HG03159 (cell line): ENCODE measurements at regions not wholly inside any gene's neighbourhood (a gene's known extent, or its start where the extent isn't known, plus 50 kb on each side); places are given as distances from the start of the nearest gene placed in this dataset.
"Not testable (repeated sequence)": the region's sequence is repeated elsewhere in the genome, so short reads cannot be mapped to it uniquely, and the experiment has no call there.

Experiments used
- ATAC-seq: cut with Tn5 transposase; IDR thresholded peaks from one replicate; pipeline ENCODE4 v1.9.1; 2021; ENCODE audit warnings: mild to moderate bottlenecking, moderate library complexity; ENCODE audit not compliant: unreplicated experiment

DNA sequence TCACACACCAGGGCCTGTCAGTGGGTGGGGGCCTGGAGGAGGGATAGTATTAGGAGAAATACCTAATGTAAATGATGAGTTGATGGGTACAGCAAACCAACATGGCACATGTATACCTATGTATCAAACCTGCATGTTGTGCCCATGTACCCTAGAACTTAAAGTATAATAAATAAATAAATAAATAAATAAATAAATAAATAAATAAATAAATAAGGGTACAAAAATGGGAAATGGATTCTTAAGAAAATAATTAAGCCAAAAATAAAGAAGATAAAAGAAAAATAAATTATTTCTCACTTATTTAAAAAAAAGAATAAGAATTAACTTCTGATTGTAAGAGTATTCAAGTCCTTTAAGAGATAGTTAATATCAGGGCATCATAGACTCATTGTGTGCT is 117.3 kb upstream of the API5 start:
- not testable (repeated sequence) for ATAC-seq

DNA sequence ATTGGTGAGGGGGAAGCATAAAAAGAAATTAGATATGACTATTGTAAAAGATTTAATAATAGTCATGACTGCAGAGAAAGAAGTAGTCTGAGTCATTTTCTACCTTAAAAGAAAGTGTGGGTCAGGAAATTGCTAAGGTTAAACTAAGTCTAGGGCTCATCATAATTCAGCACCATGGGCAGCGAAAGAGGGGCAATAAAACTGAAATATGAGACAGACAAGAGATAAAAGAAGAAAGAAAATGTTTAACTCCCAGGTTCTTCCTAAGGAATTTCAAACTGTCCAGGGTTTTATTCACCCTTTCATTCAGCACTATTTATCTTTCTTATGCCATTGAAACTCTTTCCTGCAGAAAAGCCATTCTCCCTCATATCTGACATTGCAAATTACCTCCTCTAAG is 114.4 kb upstream of the API5 start:
- no peak for ATAC-seq

DNA sequence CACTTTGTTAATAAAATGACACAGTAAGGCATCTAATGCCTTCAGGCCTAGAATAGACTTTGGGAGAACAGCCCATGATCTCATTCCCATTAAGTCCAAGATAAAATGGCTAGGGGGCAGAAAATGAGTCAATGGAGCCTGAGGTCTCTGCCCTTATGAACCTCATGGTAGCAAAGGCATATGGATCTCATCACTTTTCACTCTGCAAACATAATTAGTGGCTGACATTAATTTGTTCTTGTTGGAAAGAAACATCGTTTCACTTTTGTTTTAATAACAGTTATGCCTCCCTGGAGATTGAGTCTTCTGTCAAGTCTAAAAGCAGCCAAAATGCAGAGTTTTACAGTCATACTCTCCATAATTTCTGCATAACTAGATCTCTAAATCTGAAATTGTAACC is 111.8 kb upstream of the API5 start:
- ATAC-seq: no peak

DNA sequence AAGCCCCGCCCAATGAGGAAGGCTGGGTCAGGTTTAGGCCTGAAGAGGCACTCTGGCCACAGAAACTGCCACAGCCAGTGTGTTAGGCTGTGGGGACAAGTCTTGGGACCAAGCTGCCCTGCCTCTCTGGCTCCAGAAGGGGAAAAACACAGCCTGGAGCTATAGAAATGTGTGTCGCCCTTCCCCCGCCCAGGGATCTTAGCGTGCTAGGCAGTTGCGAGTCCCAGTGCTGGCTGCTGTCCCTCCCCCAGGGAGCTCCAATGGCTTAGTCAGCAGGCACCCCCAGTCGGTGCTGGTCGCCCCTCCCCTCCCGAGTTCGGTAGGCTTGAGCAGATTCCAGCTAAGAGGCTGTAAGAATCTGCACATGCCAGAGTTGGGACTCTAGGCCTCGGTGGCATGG is 99.5 kb upstream of the API5 start:
- ATAC-seq: no peak

DNA sequence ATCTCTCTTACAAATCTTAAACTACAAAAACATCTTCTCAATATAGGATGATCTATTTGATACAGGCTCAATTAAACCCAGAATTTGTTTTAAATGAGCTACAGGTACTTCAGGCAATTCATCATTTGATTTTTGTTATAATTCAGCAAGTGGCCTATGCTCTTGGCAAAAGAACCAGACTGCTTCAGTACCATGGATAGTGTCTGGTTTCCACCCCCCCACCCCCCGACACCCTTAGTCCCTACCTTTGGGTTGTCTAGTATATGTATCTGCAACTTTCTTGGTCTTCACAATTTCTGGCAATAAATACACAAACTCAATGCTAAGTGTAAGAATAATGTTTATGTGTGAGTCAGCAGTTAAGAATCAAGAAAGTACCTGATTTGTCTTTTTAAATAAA is 97.3 kb upstream of the API5 start:
- ATAC-seq: no peak

DNA sequence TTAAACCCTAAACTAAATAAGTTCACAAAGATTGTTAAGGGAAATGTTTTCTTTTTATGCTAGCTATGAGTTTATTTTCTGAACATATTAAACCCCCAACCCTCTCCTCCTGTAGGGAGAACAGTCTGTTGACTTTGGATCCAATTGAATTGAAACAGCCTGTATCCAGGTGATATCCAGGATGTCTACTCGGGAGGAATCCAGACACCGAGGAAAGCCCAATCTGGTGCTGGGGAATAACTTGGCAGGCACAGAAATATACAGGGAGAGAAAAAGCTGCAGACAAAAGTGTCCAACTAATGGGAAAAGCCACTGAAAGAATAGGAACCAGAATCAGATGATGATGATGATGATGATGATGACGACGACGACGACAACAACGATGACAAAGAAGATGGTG is 93.9 kb upstream of the API5 start:
- no peak for ATAC-seq

DNA sequence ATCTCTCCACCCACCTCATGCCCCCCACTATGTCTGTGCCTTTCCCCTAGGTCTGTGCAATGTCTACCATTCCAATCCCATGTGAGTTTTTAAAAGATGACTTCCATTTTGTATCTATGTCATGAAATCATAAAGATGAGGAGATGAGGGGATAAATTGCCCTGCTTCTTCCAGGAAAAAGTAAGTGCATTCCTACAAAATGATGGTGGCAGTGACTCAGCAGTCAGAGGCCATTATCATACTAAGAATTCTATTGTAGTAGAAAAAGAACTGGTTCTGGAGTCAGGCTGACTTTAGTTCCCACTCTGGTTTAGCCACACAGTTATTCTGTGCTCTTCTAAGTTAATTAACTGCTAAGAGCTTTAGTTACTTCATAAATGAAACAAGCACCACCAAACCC is 89.6 kb upstream of the API5 start:
- ATAC-seq: no peak

DNA sequence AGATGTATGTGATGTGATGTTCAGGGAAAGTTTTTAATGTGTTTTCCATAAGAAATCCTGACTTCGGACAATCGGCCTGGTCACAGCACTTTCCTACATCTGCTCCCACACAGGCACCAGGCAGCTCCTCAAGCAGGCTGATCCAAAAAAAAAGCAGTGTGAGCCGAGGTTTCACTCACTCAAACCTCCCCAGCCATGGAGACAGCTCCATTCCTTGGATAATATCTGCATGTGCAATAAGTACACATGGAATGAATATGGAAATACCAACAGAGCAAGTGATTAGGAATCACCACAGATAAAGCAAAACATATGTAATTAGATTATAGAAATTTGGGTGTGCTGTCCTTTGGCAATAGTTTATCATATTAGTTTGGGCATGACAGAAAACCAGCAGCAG is 88.8 kb upstream of the API5 start:
- no peak for ATAC-seq

DNA sequence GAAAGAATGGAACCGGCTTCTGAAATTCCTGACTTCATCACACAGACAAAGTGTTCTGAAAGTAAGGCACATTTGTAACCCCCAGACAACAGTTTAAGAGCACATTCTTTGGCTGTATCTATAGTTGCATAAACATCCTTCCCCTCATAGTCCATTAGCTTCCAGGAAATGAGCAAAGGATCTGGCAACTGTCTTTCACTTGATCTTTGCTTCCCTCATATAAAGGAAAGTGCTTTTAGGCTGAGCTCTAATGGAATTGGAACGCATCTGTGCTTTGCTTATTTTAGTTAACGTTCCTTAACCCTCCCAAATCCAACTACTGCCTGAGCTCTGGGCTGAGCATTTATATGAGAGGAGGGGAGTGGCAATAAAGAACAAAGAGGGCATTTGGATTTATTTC is 76.9 kb upstream of the API5 start:
- no peak for ATAC-seq

DNA sequence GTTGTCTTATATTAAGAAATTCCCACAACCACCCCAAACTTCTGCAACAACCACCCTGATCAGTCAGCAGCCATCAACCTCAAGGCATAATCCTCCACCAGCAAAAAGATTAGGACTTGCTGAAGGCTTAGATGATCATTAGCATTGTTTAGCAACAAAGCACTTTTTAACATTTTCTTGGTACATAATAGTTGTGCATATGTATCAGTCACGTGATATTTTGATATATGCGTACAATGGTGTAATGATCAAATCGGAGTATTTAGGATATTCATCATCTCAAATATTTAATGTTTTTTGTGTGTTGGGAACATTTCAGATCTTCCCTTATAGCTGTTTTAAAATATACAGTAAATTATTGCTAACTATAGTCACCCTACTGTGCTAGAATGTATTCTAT is 73.5 kb upstream of the API5 start:
- ATAC-seq: no peak

DNA sequence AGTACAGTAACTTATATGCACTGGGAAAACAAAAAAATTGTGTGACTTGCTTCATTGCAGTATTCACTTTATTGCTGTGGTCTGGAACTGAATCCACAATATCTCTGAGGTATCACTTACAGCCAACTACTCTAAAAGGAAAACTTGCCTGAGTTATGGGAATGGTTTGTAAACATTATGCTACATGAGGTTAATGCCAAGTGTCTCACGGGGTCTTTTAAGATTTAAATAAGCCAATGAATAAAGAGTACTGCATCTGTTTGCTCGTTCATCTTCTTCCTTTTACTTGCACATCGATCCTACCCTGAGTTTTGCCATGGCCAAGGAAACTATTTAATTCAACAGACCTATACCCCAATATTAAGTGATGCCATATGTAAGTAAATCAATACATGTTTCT is 72.0 kb upstream of the API5 start:
- ATAC-seq: no peak

DNA sequence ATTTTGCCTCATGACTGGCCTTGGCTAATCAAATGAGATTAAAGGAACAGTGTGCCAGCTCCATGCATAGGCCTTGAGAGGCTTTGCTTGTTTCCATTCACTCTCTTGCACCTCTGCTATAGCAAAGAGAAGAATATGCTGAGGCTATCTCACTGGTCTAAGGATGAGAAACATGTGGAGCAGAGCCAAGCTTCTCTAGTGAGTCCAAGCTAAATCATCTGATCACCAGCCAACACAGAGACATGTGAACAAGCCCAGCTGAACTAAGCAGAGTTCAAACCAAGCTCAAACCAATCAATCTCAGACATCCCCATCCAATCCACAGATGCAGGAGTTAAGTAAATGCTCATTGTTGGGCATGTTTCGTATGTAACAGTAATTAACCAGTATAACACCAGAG is 69.4 kb upstream of the API5 start:
- no peak for ATAC-seq

DNA sequence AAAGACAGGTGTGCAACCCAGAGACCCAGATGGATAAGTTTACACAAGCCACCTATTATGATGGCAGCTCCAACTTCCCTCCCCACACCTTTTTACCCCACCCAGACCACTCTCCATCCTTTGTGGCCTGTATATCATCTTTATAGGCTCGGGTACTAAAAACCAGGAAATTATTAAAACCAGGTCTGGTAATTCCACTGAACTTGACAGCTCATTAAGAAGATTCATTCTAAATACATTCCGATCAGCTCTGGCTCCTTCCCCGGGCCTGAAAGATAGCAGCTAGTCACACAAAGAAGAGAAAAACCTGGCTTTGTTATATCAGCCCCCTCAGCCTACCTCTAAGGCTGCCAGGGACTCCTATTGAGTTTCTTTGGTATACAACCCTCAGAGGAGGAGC is 67.9 kb upstream of the API5 start:
- ATAC-seq: no peak

DNA sequence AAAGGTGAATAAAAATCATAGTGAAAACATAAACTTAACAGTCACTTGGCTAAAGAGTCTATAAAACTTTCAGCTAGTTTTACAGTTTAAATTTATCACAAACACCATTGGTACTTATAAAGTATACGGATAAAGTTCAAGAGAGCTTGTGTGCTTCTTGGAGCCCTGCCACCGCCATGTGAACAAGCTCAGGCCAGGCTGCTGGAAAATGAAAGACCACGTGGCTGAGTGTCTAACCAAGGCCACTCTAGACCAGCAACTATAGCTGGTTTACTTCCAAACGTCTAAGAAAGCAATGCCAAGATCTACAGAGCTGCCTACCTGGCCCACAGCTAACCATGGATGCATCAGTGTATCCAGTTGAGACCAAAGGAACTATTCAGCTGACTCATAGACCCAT is 66.3 kb upstream of the API5 start:
- no peak for ATAC-seq

DNA sequence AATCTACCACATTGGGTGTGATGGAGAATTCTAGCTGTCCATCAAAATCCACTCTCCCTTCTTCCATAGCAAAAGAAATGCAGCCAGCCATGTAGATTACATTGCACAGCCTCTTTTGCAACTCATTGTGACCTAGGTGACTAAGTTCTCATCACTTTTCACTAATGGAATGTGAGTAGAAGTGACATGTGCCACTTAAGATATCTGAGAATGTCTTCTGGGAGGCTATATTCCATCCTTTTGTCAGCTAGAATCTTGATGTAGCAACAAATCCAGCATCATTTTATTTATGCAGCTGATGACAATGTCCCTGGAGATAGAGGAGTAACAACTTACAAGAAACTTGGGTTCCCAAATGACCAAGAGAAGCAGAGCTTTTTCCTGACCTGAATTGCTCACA is 61.5 kb upstream of the API5 start:
- no peak for ATAC-seq

DNA sequence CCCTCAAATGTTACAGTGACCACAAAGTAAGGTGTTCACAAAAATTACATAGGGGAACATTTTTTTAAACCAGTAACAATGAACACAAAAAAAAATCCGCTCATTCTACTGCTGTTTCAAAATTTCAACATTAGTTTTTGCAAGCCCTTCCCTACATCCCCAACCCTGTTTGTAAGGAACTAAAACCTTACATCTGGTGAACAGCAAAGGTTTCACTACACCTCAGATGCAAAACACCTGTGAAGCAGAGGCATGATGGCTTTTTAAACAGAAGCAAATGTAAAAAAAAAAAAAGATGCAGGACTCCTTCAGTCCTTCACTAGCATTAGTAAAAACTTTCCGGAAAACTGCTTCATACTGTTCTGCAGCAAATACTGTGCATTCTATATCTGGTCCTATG is 50.0 kb upstream of the API5 start:
- ATAC-seq: no peak
